ENCODE measurements at regions not wholly inside any gene's neighbourhood (a gene's known extent, or its start where the extent isn't known, plus 50 kb on each side); places are given as distances from the start of the nearest gene placed in this dataset.

DNA sequence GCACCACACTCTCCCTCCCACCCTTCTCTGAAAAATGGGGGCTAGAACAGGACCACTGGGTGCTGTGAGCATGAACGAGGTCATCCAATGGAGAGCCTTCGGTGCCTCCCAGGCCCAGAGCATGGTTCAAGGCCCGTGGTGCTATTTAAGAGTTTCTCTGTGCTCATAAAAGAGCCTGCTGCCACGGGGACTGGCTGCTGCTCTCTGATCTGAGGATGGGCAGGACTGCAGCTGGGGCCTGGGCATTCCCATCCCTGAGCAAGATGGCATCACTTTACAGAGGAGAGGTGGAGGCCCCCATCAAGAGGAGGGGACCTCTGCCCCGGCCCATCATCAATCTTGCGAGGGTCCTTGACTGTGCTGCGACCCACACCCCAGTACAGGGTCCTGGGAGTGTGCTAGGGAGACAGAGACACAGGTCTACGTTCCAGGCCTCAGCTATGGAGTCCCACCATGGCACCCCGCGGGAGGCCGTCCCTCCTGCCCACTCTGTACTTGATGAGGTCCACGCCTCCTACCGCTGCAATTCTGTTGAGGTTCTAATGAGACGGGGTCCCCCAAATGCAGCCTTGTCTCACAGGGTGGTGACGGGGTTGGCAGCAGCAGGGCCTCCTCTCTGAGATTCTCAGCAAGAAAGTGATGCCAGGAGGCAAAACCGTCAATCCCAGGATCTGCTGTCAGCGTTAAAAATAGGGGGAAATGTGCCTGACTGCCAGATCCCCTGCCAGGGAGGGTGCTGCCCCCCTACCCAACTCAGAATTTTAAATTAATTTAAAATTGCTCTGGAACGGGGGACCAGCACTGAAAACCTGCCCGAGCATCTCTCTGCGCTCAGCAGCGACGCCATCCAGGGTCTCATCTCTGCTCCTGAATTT lies 405.4 kb downstream of the SHANK2 start:
- Histone ChIP-seq H3K9ac (ENCODE audit: low read length) (no peak overlapping the region), H3K9me3 (ENCODE audit: insufficient read depth, low read length) (no peaks in the 10 kb centered on the region), H3K4me3 (ENCODE audit: insufficient read depth, low read length, poor library complexity, severe bottlenecking) (no peak overlapping the region), H2AFZ (ENCODE audit: low read depth, low read length, severe bottlenecking) (no peak overlapping the region), H3K27me3 (ENCODE audit: low read length) (no peaks in the 10 kb centered on the region), H3K79me2 (ENCODE audit: insufficient read depth, low read length) (no peaks in the 10 kb centered on the region), H3K9me2 (replicated peaks; ENCODE audit: insufficient read depth, low read length) (no peaks in the 10 kb centered on the region), H3K27ac (ENCODE audit: low read depth, low read length) (no peak overlapping the region), H3K4me2 (ENCODE audit: low read depth, low read length, poor library complexity, severe bottlenecking) (no peak overlapping the region), H3F3A (ENCODE audit: insufficient read depth) (no peaks in the 10 kb centered on the region), H3K36me3 (ENCODE audit: low read length) (no peaks in the 10 kb centered on the region), H4K20me1 (ENCODE audit: low read depth, low read length) (no peaks in the 10 kb centered on the region)
- no peak for TF ChIP-seq EZH2phosphoT487 (conservative IDR thresholded peaks at IDR 0.05; ENCODE audit: low read length)

DNA sequence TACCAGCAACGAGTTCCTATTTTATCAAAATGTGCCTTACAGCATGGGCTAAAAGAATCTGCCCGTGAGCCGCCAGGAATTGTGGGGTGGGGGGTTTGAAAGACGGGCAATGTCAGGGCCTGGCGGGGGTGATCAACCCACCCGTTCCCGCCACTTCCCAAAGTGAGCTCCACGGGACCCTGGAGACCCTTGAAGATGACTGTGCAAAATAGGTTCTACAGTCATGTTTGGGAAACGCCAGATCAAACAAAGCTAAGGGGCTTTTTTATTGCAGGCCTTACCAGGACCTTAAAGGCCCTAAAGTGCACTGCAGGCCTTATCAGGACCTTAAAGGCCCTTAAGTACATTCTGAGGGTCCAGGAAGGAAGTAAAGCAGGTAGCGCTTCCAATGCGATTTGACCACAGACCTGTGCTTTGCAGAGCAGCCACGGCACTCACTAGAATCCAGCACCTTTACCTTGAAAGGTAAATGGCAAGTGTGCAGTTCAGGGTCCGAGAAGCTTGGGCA lies 404.1 kb downstream of the SHANK2 start:
- H3F3A ChIP-seq (ENCODE audit: insufficient read depth) = no peaks in the 10 kb centered on the region
- no peak overlapping the region for H3K4me2 ChIP-seq (ENCODE audit: low read depth, low read length, poor library complexity, severe bottlenecking)
- no peaks in the 10 kb centered on the region for H3K9me3 ChIP-seq (ENCODE audit: insufficient read depth, low read length)
- H3K36me3 ChIP-seq (ENCODE audit: low read length) = no peaks in the 10 kb centered on the region
- H3K27me3 ChIP-seq (ENCODE audit: low read length) = no peaks in the 10 kb centered on the region
- no peak overlapping the region for H3K27ac ChIP-seq (ENCODE audit: low read depth, low read length)
- H3K4me3 ChIP-seq (ENCODE audit: insufficient read depth, low read length, poor library complexity, severe bottlenecking) = no peak overlapping the region
- TF ChIP-seq EZH2phosphoT487 (conservative IDR thresholded peaks at IDR 0.05; ENCODE audit: low read length) = no peak
- TF ChIP-seq, protein P1, sequence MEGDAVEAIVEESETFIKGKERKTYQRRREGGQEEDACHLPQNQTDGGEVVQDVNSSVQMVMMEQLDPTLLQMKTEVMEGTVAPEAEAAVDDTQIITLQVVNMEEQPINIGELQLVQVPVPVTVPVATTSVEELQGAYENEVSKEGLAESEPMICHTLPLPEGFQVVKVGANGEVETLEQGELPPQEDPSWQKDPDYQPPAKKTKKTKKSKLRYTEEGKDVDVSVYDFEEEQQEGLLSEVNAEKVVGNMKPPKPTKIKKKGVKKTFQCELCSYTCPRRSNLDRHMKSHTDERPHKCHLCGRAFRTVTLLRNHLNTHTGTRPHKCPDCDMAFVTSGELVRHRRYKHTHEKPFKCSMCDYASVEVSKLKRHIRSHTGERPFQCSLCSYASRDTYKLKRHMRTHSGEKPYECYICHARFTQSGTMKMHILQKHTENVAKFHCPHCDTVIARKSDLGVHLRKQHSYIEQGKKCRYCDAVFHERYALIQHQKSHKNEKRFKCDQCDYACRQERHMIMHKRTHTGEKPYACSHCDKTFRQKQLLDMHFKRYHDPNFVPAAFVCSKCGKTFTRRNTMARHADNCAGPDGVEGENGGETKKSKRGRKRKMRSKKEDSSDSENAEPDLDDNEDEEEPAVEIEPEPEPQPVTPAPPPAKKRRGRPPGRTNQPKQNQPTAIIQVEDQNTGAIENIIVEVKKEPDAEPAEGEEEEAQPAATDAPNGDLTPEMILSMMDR (IDR thresholded peaks at IDR 0.05; ENCODE audit: insufficient read depth, low read length, poor library complexity, severe bottlenecking) = no peak
- H3K9ac ChIP-seq (ENCODE audit: low read length) = no peak overlapping the region
- no peaks in the 10 kb centered on the region for H3K9me2 ChIP-seq (replicated peaks; ENCODE audit: insufficient read depth, low read length)
- no peaks in the 10 kb centered on the region for H3K79me2 ChIP-seq (ENCODE audit: insufficient read depth, low read length)
- H2AFZ ChIP-seq (ENCODE audit: low read depth, low read length, severe bottlenecking) = no peak overlapping the region
- no peaks in the 10 kb centered on the region for H4K20me1 ChIP-seq (ENCODE audit: low read depth, low read length)

DNA sequence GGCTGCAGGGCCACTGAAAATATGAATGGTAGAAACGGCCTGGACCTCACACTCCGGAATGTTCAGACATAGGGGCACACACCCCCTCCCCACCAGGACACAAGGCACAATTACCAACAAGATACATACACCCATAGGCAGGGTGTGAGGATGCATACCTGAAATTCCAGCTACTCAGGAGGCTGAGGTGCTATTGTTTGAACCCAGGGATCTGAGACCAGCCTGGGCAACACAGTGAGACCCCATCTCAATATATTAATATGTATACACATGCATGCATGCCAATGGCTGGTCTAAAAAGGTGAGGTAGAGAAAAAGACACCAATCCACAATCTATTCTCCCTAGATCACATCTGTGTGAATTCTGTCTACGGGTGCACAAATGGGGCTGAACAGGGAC lies 403.3 kb downstream of the SHANK2 start:
- Histone ChIP-seq H3K36me3 (ENCODE audit: low read length) (no peaks in the 10 kb centered on the region), H3K27ac (ENCODE audit: low read depth, low read length) (no peak overlapping the region), H4K20me1 (ENCODE audit: low read depth, low read length) (no peaks in the 10 kb centered on the region), H3K4me3 (ENCODE audit: insufficient read depth, low read length, poor library complexity, severe bottlenecking) (no peak overlapping the region), H2AFZ (ENCODE audit: low read depth, low read length, severe bottlenecking) (no peak overlapping the region), H3K9me2 (replicated peaks; ENCODE audit: insufficient read depth, low read length) (no peaks in the 10 kb centered on the region), H3F3A (ENCODE audit: insufficient read depth) (no peaks in the 10 kb centered on the region), H3K4me2 (ENCODE audit: low read depth, low read length, poor library complexity, severe bottlenecking) (no peak overlapping the region), H3K27me3 (ENCODE audit: low read length) (no peaks in the 10 kb centered on the region), H3K79me2 (ENCODE audit: insufficient read depth, low read length) (no peaks in the 10 kb centered on the region), H3K9ac (ENCODE audit: low read length) (no peak overlapping the region), H3K9me3 (ENCODE audit: insufficient read depth, low read length) (no peaks in the 10 kb centered on the region)
- TF ChIP-seq EZH2phosphoT487 (conservative IDR thresholded peaks at IDR 0.05; ENCODE audit: low read length) = no peak
- TF ChIP-seq, protein P1 (IDR thresholded peaks at IDR 0.05; ENCODE audit: insufficient read depth, low read length, poor library complexity, severe bottlenecking) = no peak

DNA sequence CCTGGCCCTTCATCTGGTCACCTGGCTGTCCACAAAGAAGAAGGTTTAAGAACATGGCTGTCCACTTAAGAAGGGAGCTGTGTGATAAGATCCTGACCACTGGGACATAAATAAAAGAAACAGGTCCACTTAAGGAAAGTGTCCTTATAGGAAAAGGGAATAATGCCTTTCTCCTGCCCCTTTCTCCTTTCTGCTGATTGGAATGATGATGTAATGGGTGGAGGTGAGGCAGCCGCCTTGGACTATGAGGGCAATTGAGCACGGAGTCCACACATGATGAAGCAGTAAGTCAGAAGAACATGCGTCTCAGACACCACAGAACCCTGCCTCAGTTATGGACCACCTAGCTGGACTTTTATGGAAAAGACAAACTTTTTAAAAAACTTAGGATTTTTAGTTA lies 401.1 kb downstream of the SHANK2 start:
- no peak overlapping the region for H3K9ac ChIP-seq (ENCODE audit: low read length)
- no peaks in the 10 kb centered on the region for H3K36me3 ChIP-seq (ENCODE audit: low read length)
- no peaks in the 10 kb centered on the region for H3K27me3 ChIP-seq (ENCODE audit: low read length)
- no peaks in the 10 kb centered on the region for H3K9me2 ChIP-seq (replicated peaks; ENCODE audit: insufficient read depth, low read length)
- TF ChIP-seq EZH2phosphoT487 (conservative IDR thresholded peaks at IDR 0.05; ENCODE audit: low read length) = no peak
- TF ChIP-seq, protein P1 (IDR thresholded peaks at IDR 0.05; ENCODE audit: insufficient read depth, low read length, poor library complexity, severe bottlenecking) = no peak
- H3K79me2 ChIP-seq (ENCODE audit: insufficient read depth, low read length) = no peaks in the 10 kb centered on the region
- H3K4me2 ChIP-seq (ENCODE audit: low read depth, low read length, poor library complexity, severe bottlenecking) = no peak overlapping the region
- H3K9me3 ChIP-seq (ENCODE audit: insufficient read depth, low read length) = no peaks in the 10 kb centered on the region
- H4K20me1 ChIP-seq (ENCODE audit: low read depth, low read length) = no peaks in the 10 kb centered on the region
- no peak overlapping the region for H3K4me3 ChIP-seq (ENCODE audit: insufficient read depth, low read length, poor library complexity, severe bottlenecking)
- H3F3A ChIP-seq (ENCODE audit: insufficient read depth) = no peaks in the 10 kb centered on the region
- no peak overlapping the region for H3K27ac ChIP-seq (ENCODE audit: low read depth, low read length)
- no peak overlapping the region for H2AFZ ChIP-seq (ENCODE audit: low read depth, low read length, severe bottlenecking)
